ENCODE measurements at regions not wholly inside any gene's neighbourhood (a gene's known extent, or its start where the extent isn't known, plus 50 kb on each side); places are given as distances from the start of the nearest gene placed in this dataset.
A peak's percentile ranks its signal among the peaks of the same experiment; 100 is the strongest.

DNA sequence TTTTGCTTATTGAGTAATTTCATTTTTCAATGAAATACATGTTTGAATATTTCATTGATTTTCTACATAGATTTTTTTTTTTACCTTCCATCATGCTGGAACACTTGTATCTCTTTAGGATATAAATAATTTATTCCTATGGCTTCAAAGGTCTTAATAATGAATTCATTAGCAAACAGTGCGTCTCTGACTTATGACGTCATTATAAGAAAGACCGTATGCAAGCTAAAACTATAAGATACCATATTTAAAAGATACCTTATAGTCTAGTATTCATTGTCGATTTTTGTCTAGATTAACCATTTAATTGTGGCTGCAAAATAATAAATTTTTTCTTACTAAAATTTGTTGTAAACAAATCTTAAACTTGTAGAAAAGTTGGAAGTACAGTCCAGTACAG lies 187.7 kb upstream of the CHD1 start:
- ATAC-seq (no peak), DNase-seq (no peak)
- TF ChIP-seq EZH2 (IDR thresholded peaks at IDR 0.05; ENCODE audit: low read length, unreplicated experiment) (no peak), EZH2phosphoT487 (IDR thresholded peaks at IDR 0.05; ENCODE audit: borderline replicate concordance, low read length) (no peak)
- TF ChIP-seq, protein P1, sequence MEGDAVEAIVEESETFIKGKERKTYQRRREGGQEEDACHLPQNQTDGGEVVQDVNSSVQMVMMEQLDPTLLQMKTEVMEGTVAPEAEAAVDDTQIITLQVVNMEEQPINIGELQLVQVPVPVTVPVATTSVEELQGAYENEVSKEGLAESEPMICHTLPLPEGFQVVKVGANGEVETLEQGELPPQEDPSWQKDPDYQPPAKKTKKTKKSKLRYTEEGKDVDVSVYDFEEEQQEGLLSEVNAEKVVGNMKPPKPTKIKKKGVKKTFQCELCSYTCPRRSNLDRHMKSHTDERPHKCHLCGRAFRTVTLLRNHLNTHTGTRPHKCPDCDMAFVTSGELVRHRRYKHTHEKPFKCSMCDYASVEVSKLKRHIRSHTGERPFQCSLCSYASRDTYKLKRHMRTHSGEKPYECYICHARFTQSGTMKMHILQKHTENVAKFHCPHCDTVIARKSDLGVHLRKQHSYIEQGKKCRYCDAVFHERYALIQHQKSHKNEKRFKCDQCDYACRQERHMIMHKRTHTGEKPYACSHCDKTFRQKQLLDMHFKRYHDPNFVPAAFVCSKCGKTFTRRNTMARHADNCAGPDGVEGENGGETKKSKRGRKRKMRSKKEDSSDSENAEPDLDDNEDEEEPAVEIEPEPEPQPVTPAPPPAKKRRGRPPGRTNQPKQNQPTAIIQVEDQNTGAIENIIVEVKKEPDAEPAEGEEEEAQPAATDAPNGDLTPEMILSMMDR (conservative IDR thresholded peaks at IDR 0.05; ENCODE audit: low read depth, low read length) = no peak
- peaks cover 4% of the 10 kb centered on the region; the same call in 1 of the 2 replicates for H3K27me3 ChIP-seq (ENCODE audit: low read length)
- H3K27ac ChIP-seq (ENCODE audit: low read length) = no peak overlapping the region
- no peaks in the 10 kb centered on the region for H4K20me1 ChIP-seq (ENCODE audit: low read length)
- H3K4me3 ChIP-seq (ENCODE audit: low read length) = no peak overlapping the region
- ChIA-PET CTCF (no interaction called here), POLR2A (ENCODE audit: unreplicated experiment) (no interaction called here)
- no peaks in the 10 kb centered on the region for H3F3A ChIP-seq (ENCODE audit: low read length, unreplicated experiment)
- H3K4me1 ChIP-seq (ENCODE audit: insufficient read depth, low read length) = no peaks in the 10 kb centered on the region
- H3K4me2 ChIP-seq (ENCODE audit: low read length) = no peak overlapping the region
- intact Hi-C loops (cut with micrococcal nuclease) = no loop called here
- no peaks in the 10 kb centered on the region for H3K79me2 ChIP-seq (ENCODE audit: low read length)
- H3K36me3 ChIP-seq (ENCODE audit: low read depth, low read length) = no peaks in the 10 kb centered on the region
- BruUV-seq (replicated peaks) = no TSS peak
- no peak overlapping the region for H3K9ac ChIP-seq (ENCODE audit: low read length)
- no peaks in the 10 kb centered on the region for H3K9me2 ChIP-seq (replicated peaks; ENCODE audit: low read length)
- H3K9me3 ChIP-seq (ENCODE audit: low read length) = no peaks in the 10 kb centered on the region
- no peak overlapping the region for H2AFZ ChIP-seq (ENCODE audit: low read length)

DNA sequence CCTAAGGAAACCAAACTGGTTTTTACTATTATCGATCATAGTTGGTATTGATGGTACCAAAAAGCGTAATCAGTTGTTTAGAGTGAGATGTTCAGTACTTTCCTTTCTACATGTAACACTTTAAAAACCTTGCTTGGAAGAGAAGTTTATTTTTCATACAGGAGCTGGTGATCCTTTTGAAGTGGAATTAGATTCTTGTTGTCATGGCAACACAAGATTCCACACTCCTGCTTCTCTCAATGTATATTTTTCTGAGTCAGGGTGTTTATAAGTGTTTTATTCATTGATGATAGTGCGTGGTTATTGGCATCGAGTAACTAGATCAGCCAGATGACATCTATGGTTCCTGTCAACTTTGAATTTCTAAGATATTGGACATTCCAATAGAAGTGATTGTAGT lies 181.1 kb upstream of the CHD1 start:
- TF ChIP-seq EZH2phosphoT487 (IDR thresholded peaks at IDR 0.05; ENCODE audit: borderline replicate concordance, low read length) = no peak
- no peak for TF ChIP-seq EZH2 (IDR thresholded peaks at IDR 0.05; ENCODE audit: low read length, unreplicated experiment)
- TF ChIP-seq, protein P1 (conservative IDR thresholded peaks at IDR 0.05; ENCODE audit: low read depth, low read length) = no peak
- peaks cover 21% of the 10 kb centered on the region for H3K27me3 ChIP-seq (ENCODE audit: low read length)
- ATAC-seq (no peak), DNase-seq (no peak)
- ChIA-PET CTCF (no interaction called here), POLR2A (ENCODE audit: unreplicated experiment) (no interaction called here)
- H3F3A ChIP-seq (ENCODE audit: low read length, unreplicated experiment) = no peaks in the 10 kb centered on the region
- H3K4me2 ChIP-seq (ENCODE audit: low read length) = no peak overlapping the region
- no peak overlapping the region for H3K4me3 ChIP-seq (ENCODE audit: low read length)
- H3K36me3 ChIP-seq (ENCODE audit: low read depth, low read length) = no peaks in the 10 kb centered on the region
- no peaks in the 10 kb centered on the region for H3K79me2 ChIP-seq (ENCODE audit: low read length)
- H3K9ac ChIP-seq (ENCODE audit: low read length) = no peak overlapping the region
- intact Hi-C loops (cut with micrococcal nuclease) = no loop called here
- H3K4me1 ChIP-seq (ENCODE audit: insufficient read depth, low read length) = no peaks in the 10 kb centered on the region
- H3K27ac ChIP-seq (ENCODE audit: low read length) = no peak overlapping the region
- H2AFZ ChIP-seq (ENCODE audit: low read length) = no peak overlapping the region
- no peaks in the 10 kb centered on the region for H3K9me2 ChIP-seq (replicated peaks; ENCODE audit: low read length)
- H3K9me3 ChIP-seq (ENCODE audit: low read length) = no peaks in the 10 kb centered on the region
- BruUV-seq (replicated peaks) = no TSS peak
- H4K20me1 ChIP-seq (ENCODE audit: low read length) = no peaks in the 10 kb centered on the region

DNA sequence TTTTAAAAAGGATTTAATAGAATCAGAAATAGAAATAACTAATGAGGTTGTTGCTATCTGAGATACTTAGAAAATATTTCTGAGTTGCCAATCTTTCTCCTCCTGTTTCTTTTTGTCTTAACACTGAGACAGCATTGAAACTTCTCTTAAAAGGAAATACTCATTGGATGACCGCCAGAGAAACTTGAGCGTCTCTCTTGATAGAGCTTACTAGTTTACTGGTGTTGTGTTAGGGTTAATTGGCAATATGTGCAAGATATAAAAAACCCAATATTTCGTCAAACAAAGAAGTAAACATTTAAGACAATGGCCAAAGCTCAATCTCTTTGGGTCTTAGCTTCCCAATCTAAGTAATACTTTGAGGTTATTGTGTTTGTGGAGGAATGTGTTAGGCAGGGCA lies 176.4 kb upstream of the CHD1 start:
- Histone ChIP-seq H3K27me3 (ENCODE audit: low read length) (peaks cover 29% of the 10 kb centered on the region), H2AFZ (ENCODE audit: low read length) (no peak overlapping the region), H3K4me3 (ENCODE audit: low read length) (no peak overlapping the region), H3F3A (ENCODE audit: low read length, unreplicated experiment) (no peaks in the 10 kb centered on the region), H3K9me3 (ENCODE audit: low read length) (no peaks in the 10 kb centered on the region), H3K4me2 (ENCODE audit: low read length) (no peak overlapping the region), H3K9me2 (replicated peaks; ENCODE audit: low read length) (no peaks in the 10 kb centered on the region), H3K79me2 (ENCODE audit: low read length) (no peaks in the 10 kb centered on the region), H3K27ac (ENCODE audit: low read length) (no peak overlapping the region), H3K4me1 (ENCODE audit: insufficient read depth, low read length) (no peaks in the 10 kb centered on the region), H4K20me1 (ENCODE audit: low read length) (no peaks in the 10 kb centered on the region), H3K9ac (ENCODE audit: low read length) (no peak overlapping the region), H3K36me3 (ENCODE audit: low read depth, low read length) (no peaks in the 10 kb centered on the region)
- no TSS peak for BruUV-seq (replicated peaks)
- ATAC-seq (no peak), DNase-seq (peak; percentile 32)
- CTCF ChIA-PET = interaction anchor here (0.6 to 1.1 kb wide), 14 partner anchors 17 to 1732 kb away, joined by 3 to 17 read pairs (median 6); no protein-coding TSS in a partner anchor
- intact Hi-C loops (cut with micrococcal nuclease) = loop anchor here (2.0 kb wide), 2 partner anchors 50 to 1326 kb away; no protein-coding TSS in a partner anchor
- POLR2A ChIA-PET (ENCODE audit: unreplicated experiment) = interaction anchor here (0.6 kb wide), 1 partner anchor 1171 kb away, joined by 3 read pairs; no protein-coding TSS in a partner anchor
- TF ChIP-seq EZH2 (IDR thresholded peaks at IDR 0.05; ENCODE audit: low read length, unreplicated experiment) = no peak
- TF ChIP-seq EZH2phosphoT487 (IDR thresholded peaks at IDR 0.05; ENCODE audit: borderline replicate concordance, low read length) = no peak
- TF ChIP-seq, protein P1 (conservative IDR thresholded peaks at IDR 0.05; ENCODE audit: low read depth, low read length) = no peak

All from PC-3 (cell line).